GM23338 (cell line): ENCODE measurements at regions not wholly inside any gene's neighbourhood (a gene's known extent, or its start where the extent isn't known, plus 50 kb on each side); places are given as distances from the start of the nearest gene placed in this dataset.

Experiments used
- ATAC-seq: fragments of 200-7000 bp; cut with Tn5 transposase; 3 replicates; pipeline ENCODE4 v1.9.1; 2020
- DNase-seq: peaks from one replicate; pipeline ENCODE4 v3.0.0-alpha.2; 2015; ENCODE audit warnings: low spot score
- H2AFZ ChIP-seq: fragments of 200-600 bp; sonication (generic); 2 replicates; pipeline ENCODE4 v1.8.0; 2016; ENCODE audit warnings: antibody characterized with exemption, mild to moderate bottlenecking, moderate library complexity
- H3F3A ChIP-seq: fragments of 200-600 bp; sonication (generic); replicated peaks from 2 replicates; pipeline ENCODE4 v1.8.0; 2017; ENCODE audit warnings: antibody characterized with exemption, mixed run types, low read depth
- H3K27ac ChIP-seq: fragments of 200-600 bp; sonication (generic); 2 replicates; pipeline ENCODE4 v1.6.1; 2016; ENCODE audit warnings: low read depth
- H3K27me3 ChIP-seq: fragments of 200-600 bp; sonication (generic); 2 replicates; pipeline ENCODE4 v1.8.0; 2016; ENCODE audit warnings: mild to moderate bottlenecking, mixed run types, moderate library complexity; ENCODE audit not compliant: insufficient read depth
- H3K36me3 ChIP-seq: fragments of 200-600 bp; sonication (generic); 2 replicates; pipeline ENCODE4 v1.8.0; 2016; ENCODE audit warnings: mild to moderate bottlenecking; ENCODE audit not compliant: insufficient read depth
- H3K4me1 ChIP-seq: fragments of 200-600 bp; sonication (generic); 2 replicates; pipeline ENCODE4 v1.8.0; 2016; ENCODE audit warnings: mild to moderate bottlenecking, moderate library complexity; ENCODE audit not compliant: insufficient read depth
- H3K4me2 ChIP-seq: fragments of 200-600 bp; sonication (generic); 2 replicates; pipeline ENCODE4 v1.7.1; 2017; ENCODE audit warnings: mixed run types
- H3K4me3 ChIP-seq: fragments of 200-600 bp; sonication (generic); 2 replicates; pipeline ENCODE4 v1.6.1; 2016; ENCODE audit warnings: mixed run types
- H3K79me2 ChIP-seq: fragments of 200-600 bp; sonication (generic); replicated peaks from 2 replicates; pipeline ENCODE4 v1.8.0; 2017; ENCODE audit warnings: mild to moderate bottlenecking; ENCODE audit not compliant: insufficient read depth
- H3K9me2 ChIP-seq: fragments of 200-600 bp; sonication (generic); 2 replicates; pipeline ENCODE4 v1.8.0; 2017; ENCODE audit not compliant: insufficient read depth
- H4K20me1 ChIP-seq: fragments of 200-600 bp; sonication (generic); replicated peaks from 2 replicates; pipeline ENCODE4 v1.8.0; 2017; ENCODE audit warnings: mild to moderate bottlenecking; ENCODE audit not compliant: insufficient read depth
- H3K27ac Mint-ChIP-seq: 2 replicates; pipeline ENCODE4 v1.8.0; 2020; ENCODE audit warnings: inconsistent platforms, mild to moderate bottlenecking, moderate library complexity, mixed read lengths
- H3K27me3 Mint-ChIP-seq: 3 replicates; pipeline ENCODE4 v1.8.0; 2022; ENCODE audit warnings: low read depth, mild to moderate bottlenecking, moderate library complexity, mixed read lengths, inconsistent platforms; ENCODE audit not compliant: insufficient read depth, poor library complexity
- H3K36me3 Mint-ChIP-seq: 3 replicates; pipeline ENCODE4 v1.8.0; 2021; ENCODE audit warnings: low read depth, mild to moderate bottlenecking, inconsistent platforms, moderate library complexity, mixed read lengths
- H3K4me1 Mint-ChIP-seq: 3 replicates; pipeline ENCODE4 v1.8.0; 2020; ENCODE audit warnings: mild to moderate bottlenecking, inconsistent platforms, mixed read lengths
- H3K4me3 Mint-ChIP-seq: 3 replicates; pipeline ENCODE4 v1.8.0; 2021; ENCODE audit warnings: moderate library complexity, mild to moderate bottlenecking, inconsistent platforms, mixed read lengths
- H3K9me3 Mint-ChIP-seq: 3 replicates; pipeline ENCODE4 v1.8.0; 2020; ENCODE audit warnings: moderate library complexity, mild to moderate bottlenecking, inconsistent platforms, mixed read lengths
- CREB1 ChIP-seq: fragments of 250-450 bp; sonication (Bioruptor Pico); IDR thresholded peaks from 2 replicates; pipeline ENCODE4 v1.5.0; 2020; ENCODE audit warnings: low read depth, mild to moderate bottlenecking, moderate library complexity
- CTCF ChIP-seq, 2 experiments: fragments of 200-600 bp in 1 of 2; sonication (generic) in 1 of 2; conservative IDR thresholded peaks; 2 replicates each; pipeline versions ENCODE4 v1.5.1 to v1.6.1; 2016 to 2017; ENCODE audit warnings: antibody characterized with exemption in 2 of 2, low read depth in 2 of 2, mild to moderate bottlenecking in 2 of 2, moderate library complexity in 1 of 2
- ETS1 ChIP-seq: IDR thresholded peaks from 2 replicates; pipeline ENCODE4 v1.6.1; 2016; ENCODE audit warnings: antibody characterized with exemption
- EZH2 ChIP-seq: fragments of 200-600 bp; sonication (generic); IDR thresholded peaks from one replicate; pipeline ENCODE4 v1.8.0; 2017; ENCODE audit warnings: antibody characterized with exemption, mild to moderate bottlenecking, low read depth; ENCODE audit not compliant: unreplicated experiment
- EZH2phosphoT487 ChIP-seq: fragments of 200-600 bp; sonication (generic); IDR thresholded peaks from one replicate; pipeline ENCODE4 v1.8.1; 2018; ENCODE audit warnings: antibody characterized with exemption; ENCODE audit not compliant: unreplicated experiment
- JUNB ChIP-seq: IDR thresholded peaks from one replicate; pipeline ENCODE4 v1.6.1; 2016; ENCODE audit warnings: antibody characterized with exemption; ENCODE audit not compliant: unreplicated experiment
- NANOG ChIP-seq: IDR thresholded peaks from 2 replicates; pipeline ENCODE4 v1.6.1; 2016; ENCODE audit warnings: antibody characterized with exemption, borderline replicate concordance
- POLR2AphosphoS5 ChIP-seq: IDR thresholded peaks from 2 replicates; pipeline ENCODE4 v1.6.1; 2016; ENCODE audit warnings: antibody characterized with exemption, low read depth
- STAT1 ChIP-seq: IDR thresholded peaks from one replicate; pipeline ENCODE4 v1.6.1; 2016; ENCODE audit warnings: antibody characterized with exemption; ENCODE audit not compliant: unreplicated experiment
- ZNF114 ChIP-seq: fragments of 250-450 bp; sonication (Bioruptor Pico); IDR thresholded peaks from 2 replicates; pipeline ENCODE4 v1.5.0; 2020; ENCODE audit warnings: mild to moderate bottlenecking, moderate library complexity
- ZNF331 ChIP-seq: fragments of 250-450 bp; sonication (Bioruptor Pico); IDR thresholded peaks from 2 replicates; pipeline ENCODE4 v1.5.0; 2020; ENCODE audit warnings: low read depth, mild to moderate bottlenecking, moderate library complexity
- TF ChIP-seq, protein P1 (sequence below): IDR thresholded peaks from one replicate; pipeline ENCODE4 v1.6.1; 2018; ENCODE audit warnings: antibody characterized with exemption; ENCODE audit not compliant: unreplicated experiment

- TF ChIP-seq ZNF114 (CRISPR knock-in tag) (no peak), CREB1 (CRISPR knock-in tag) (no peak), JUNB (no peak), EZH2 (no peak), ETS1 (no peak), POLR2AphosphoS5 (no peak), CTCF (conservative IDR thresholded peaks at IDR 0.05; ENCODE audit: low read depth in 2 of 2) (no peak), NANOG (no peak), ZNF331 (CRISPR knock-in tag) (no peak), EZH2phosphoT487 (no peak), STAT1 (no peak)
Measured at GRCh38 chr3:83632526-83632925, 1326.3 kb upstream of the CADM2 start (continued).

- no peaks in the 10 kb centered on the region for H3F3A ChIP-seq
- Mint-ChIP-seq H3K9me3 (peaks cover 6% of the 10 kb centered on the region; the same call in 2 of the 3 replicates), H3K27me3 (peaks cover 1% of the 10 kb centered on the region), H3K36me3 (no peaks in the 10 kb centered on the region), H3K27ac (no peak overlapping the region; the same call in 1 of the 2 replicates), H3K4me1 (no peaks in the 10 kb centered on the region), H3K4me3 (no peak overlapping the region)
- no peaks in the 10 kb centered on the region for H3K4me1 ChIP-seq
- no peak overlapping the region for H3K4me2 ChIP-seq
- no peaks in the 10 kb centered on the region for H4K20me1 ChIP-seq
- no peak overlapping the region for H3K4me3 ChIP-seq
- H3K36me3 ChIP-seq: no peaks in the 10 kb centered on the region
- H3K27ac ChIP-seq: no peak overlapping the region
- H2AFZ ChIP-seq: peak overlapping the region; percentile 67; the same call in 1 of the 2 replicates
- no peak for DNase-seq
- H3K27me3 ChIP-seq: no peaks in the 10 kb centered on the region
- no peaks in the 10 kb centered on the region for H3K9me2 ChIP-seq
- no peaks in the 10 kb centered on the region for H3K79me2 ChIP-seq
- no peak for ATAC-seq
- TF ChIP-seq ZNF331 (CRISPR knock-in tag) (no peak), NANOG (no peak), CTCF (conservative IDR thresholded peaks at IDR 0.05; ENCODE audit: low read depth in 2 of 2) (no peak), ETS1 (no peak), JUNB (no peak), EZH2phosphoT487 (no peak), POLR2AphosphoS5 (no peak), CREB1 (CRISPR knock-in tag) (no peak), ZNF114 (CRISPR knock-in tag) (no peak)
- TF ChIP-seq, protein P1, sequence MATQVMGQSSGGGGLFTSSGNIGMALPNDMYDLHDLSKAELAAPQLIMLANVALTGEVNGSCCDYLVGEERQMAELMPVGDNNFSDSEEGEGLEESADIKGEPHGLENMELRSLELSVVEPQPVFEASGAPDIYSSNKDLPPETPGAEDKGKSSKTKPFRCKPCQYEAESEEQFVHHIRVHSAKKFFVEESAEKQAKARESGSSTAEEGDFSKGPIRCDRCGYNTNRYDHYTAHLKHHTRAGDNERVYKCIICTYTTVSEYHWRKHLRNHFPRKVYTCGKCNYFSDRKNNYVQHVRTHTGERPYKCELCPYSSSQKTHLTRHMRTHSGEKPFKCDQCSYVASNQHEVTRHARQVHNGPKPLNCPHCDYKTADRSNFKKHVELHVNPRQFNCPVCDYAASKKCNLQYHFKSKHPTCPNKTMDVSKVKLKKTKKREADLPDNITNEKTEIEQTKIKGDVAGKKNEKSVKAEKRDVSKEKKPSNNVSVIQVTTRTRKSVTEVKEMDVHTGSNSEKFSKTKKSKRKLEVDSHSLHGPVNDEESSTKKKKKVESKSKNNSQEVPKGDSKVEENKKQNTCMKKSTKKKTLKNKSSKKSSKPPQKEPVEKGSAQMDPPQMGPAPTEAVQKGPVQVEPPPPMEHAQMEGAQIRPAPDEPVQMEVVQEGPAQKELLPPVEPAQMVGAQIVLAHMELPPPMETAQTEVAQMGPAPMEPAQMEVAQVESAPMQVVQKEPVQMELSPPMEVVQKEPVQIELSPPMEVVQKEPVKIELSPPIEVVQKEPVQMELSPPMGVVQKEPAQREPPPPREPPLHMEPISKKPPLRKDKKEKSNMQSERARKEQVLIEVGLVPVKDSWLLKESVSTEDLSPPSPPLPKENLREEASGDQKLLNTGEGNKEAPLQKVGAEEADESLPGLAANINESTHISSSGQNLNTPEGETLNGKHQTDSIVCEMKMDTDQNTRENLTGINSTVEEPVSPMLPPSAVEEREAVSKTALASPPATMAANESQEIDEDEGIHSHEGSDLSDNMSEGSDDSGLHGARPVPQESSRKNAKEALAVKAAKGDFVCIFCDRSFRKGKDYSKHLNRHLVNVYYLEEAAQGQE: no peak
Measured at GRCh38 chr3:83633758-83634157, 1325.0 kb upstream of the CADM2 start.
